NCI-H2107 treated with DMSO at 0.1 percent for 48 hours (cell line): ENCODE measurements at regions not wholly inside any gene's neighbourhood (a gene's known extent, or its start where the extent isn't known, plus 50 kb on each side); places are given as distances from the start of the nearest gene placed in this dataset.

ENCODE experiments used
- DNase-seq: peaks from one replicate; lab custom pipeline; 2025; ENCODE audit not compliant: unreplicated experiment; lab: John Stamatoyannopoulos, UW

GRCh38 chr2:118250463-118250862, 162.2 kb downstream of the INSIG2 start:
- no peak for DNase-seq

GRCh38 chr2:118250001-118250400, 161.7 kb downstream of the INSIG2 start:
- DNase-seq = no peak

GRCh38 chr2:118249531-118249930, 161.3 kb downstream of the INSIG2 start:
- no peak for DNase-seq

GRCh38 chr2:118246726-118247125, 158.5 kb downstream of the INSIG2 start:
- no peak for DNase-seq

GRCh38 chr2:118246079-118246478, 157.8 kb downstream of the INSIG2 start:
- DNase-seq = no peak

- no peak for DNase-seq
These were observed 156.4 kb downstream of the INSIG2 start for GRCh38 chr2:118244686-118245085.

- DNase-seq = no peak
These were observed 154.8 kb downstream of the INSIG2 start for GRCh38 chr2:118243031-118243430.

- no peak for DNase-seq
These were observed 153.9 kb downstream of the INSIG2 start for GRCh38 chr2:118242216-118242615.

GRCh38 chr2:118241128-118241527, 152.9 kb downstream of the INSIG2 start:
- no peak for DNase-seq

GRCh38 chr2:118240276-118240675, 152.0 kb downstream of the INSIG2 start:
- no peak for DNase-seq

GRCh38 chr2:118239284-118239683, 151.0 kb downstream of the INSIG2 start:
- DNase-seq = no peak

GRCh38 chr2:118237451-118237850, 149.2 kb downstream of the INSIG2 start:
- no peak for DNase-seq

- DNase-seq = no peak
These were observed 144.5 kb downstream of the INSIG2 start for GRCh38 chr2:118232796-118233195.

GRCh38 chr2:118232391-118232790, 144.1 kb downstream of the INSIG2 start:
- no peak for DNase-seq

GRCh38 chr2:118231759-118232158, 143.5 kb downstream of the INSIG2 start:
- no peak for DNase-seq

- no peak for DNase-seq
These were observed 139.6 kb downstream of the INSIG2 start for GRCh38 chr2:118227698-118228508.

- DNase-seq = no peak
These were observed 137.4 kb downstream of the INSIG2 start for GRCh38 chr2:118225666-118226065.

GRCh38 chr2:118224895-118225311, 136.6 kb downstream of the INSIG2 start:
- DNase-seq = no peak

GRCh38 chr2:118223992-118224894, 136.0 kb downstream of the INSIG2 start:
- no peak for DNase-seq

GRCh38 chr2:118223511-118223991, 135.3 kb downstream of the INSIG2 start:
- DNase-seq = no peak

GRCh38 chr2:118222672-118223421, 134.6 kb downstream of the INSIG2 start:
- DNase-seq = no peak
